ENCODE measurements at regions not wholly inside any gene's neighbourhood (a gene's known extent, or its start where the extent isn't known, plus 50 kb on each side); places are given as distances from the start of the nearest gene placed in this dataset.

DNA sequence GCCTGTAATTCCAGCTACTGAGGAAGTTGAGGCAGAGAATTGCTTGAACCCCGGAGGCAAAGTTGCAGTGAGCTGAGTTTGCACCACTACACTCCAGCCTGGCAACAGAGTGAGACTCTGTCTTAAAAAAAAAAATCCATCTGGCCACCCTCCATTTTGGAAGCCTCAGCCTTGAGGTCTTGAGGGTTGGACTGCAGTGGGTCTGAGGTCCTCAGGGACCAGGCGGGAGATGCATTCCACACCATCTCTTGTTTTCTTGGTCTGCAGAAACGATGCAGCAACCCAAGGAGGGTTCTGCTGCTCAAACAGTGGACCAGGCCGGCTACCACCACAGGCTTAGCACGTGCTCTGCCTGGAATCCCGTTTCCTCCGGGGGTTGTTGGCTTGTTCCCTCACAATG is 299.3 kb downstream of the FGF9 start:
- Histone ChIP-seq H3K4me1 (ENCODE audit: control insufficient read depth, low read depth, low read length) (no peaks in the 10 kb centered on the region), H3K4me3 (ENCODE audit: low read length) (no peak overlapping the region), H3K9ac (ENCODE audit: low read length) (no peak overlapping the region), H3K9me3 (ENCODE audit: control insufficient read depth, low read depth, low read length) (no peaks in the 10 kb centered on the region), H3K36me3 (ENCODE audit: control insufficient read depth, low read depth, low read length) (no peaks in the 10 kb centered on the region), H3K27ac (ENCODE audit: low read length) (no peak overlapping the region), H3K27me3 (ENCODE audit: control insufficient read depth, insufficient read depth, low read length) (no peaks in the 10 kb centered on the region)

DNA sequence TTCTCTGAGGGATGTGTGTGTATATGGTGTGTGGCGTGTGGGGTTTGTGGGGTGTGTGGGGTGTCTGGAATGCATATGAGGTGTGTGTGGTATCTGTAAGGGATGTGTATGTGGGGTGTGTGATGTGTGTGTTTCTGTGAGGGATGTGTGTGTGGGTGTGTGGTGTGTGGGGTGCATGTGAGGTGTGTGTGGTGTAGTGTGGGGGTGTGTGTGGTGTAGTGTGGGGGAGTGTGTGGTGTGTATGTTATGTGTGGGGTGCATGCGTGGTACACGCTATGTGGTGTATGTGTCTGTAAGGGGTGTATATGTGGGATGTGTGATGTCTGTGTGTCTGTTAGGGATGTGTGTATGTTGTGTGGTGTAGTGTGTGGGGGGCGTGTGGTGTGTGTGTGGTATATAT is 300.0 kb downstream of the FGF9 start:
- no peaks in the 10 kb centered on the region for H3K27me3 ChIP-seq (ENCODE audit: control insufficient read depth, insufficient read depth, low read length)
- no peaks in the 10 kb centered on the region for H3K4me1 ChIP-seq (ENCODE audit: control insufficient read depth, low read depth, low read length)
- H3K9me3 ChIP-seq (ENCODE audit: control insufficient read depth, low read depth, low read length) = no peaks in the 10 kb centered on the region
- no peaks in the 10 kb centered on the region for H3K36me3 ChIP-seq (ENCODE audit: control insufficient read depth, low read depth, low read length)
- no peak overlapping the region for H3K4me3 ChIP-seq (ENCODE audit: low read length)
- H3K27ac ChIP-seq (ENCODE audit: low read length) = no peak overlapping the region
- no peak overlapping the region for H3K9ac ChIP-seq (ENCODE audit: low read length)

- Histone ChIP-seq H3K36me3 (ENCODE audit: control insufficient read depth, low read depth, low read length) (no peaks in the 10 kb centered on the region), H3K4me1 (ENCODE audit: control insufficient read depth, low read depth, low read length) (no peaks in the 10 kb centered on the region), H3K9ac (ENCODE audit: low read length) (no peak overlapping the region), H3K27ac (ENCODE audit: low read length) (no peak overlapping the region), H3K27me3 (ENCODE audit: control insufficient read depth, insufficient read depth, low read length) (no peaks in the 10 kb centered on the region), H3K9me3 (ENCODE audit: control insufficient read depth, low read depth, low read length) (no peaks in the 10 kb centered on the region), H3K4me3 (ENCODE audit: low read length) (no peak overlapping the region)
These were observed 301.1 kb downstream of the FGF9 start for GRCh38 chr13:21971662-21972621.

DNA sequence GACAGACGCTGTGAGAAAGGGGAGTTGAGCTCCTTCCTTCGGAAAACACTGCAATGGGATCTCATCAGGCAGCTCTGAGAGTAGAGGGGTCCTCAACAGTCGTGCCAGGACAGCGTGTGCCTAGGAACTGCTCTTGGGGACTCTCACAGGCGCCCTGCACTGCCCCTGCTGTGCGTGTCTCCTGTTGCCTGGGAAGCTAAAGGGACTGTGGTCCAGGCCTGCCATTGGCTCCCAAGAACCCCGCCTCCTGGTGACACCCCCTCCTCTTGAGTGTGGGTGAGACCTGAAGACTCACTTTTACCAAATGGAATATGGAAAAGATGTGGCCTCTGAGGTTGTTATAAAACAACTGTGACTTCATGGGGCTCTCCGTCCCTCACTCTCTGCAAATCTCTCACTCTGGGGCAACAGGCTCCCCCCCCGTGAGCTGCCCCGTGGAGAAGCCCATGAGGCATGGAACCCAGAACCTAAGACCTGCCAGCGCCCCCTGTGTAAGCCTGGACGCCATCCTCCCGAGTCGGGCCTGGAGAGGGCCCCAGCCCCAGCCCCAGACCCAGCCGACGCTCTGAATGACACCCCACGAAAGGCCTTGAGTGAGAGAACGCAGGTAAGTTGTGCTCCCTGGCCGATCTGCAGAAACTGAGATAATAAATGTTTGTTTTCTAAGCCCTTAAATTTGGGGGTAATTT is 302.7 kb downstream of the FGF9 start:
- Histone ChIP-seq H3K27me3 (ENCODE audit: control insufficient read depth, insufficient read depth, low read length) (no peaks in the 10 kb centered on the region), H3K36me3 (ENCODE audit: control insufficient read depth, low read depth, low read length) (no peaks in the 10 kb centered on the region), H3K4me3 (ENCODE audit: low read length) (no peak overlapping the region), H3K27ac (ENCODE audit: low read length) (no peak overlapping the region), H3K9me3 (ENCODE audit: control insufficient read depth, low read depth, low read length) (no peaks in the 10 kb centered on the region), H3K9ac (ENCODE audit: low read length) (no peak overlapping the region), H3K4me1 (ENCODE audit: control insufficient read depth, low read depth, low read length) (no peaks in the 10 kb centered on the region)

DNA sequence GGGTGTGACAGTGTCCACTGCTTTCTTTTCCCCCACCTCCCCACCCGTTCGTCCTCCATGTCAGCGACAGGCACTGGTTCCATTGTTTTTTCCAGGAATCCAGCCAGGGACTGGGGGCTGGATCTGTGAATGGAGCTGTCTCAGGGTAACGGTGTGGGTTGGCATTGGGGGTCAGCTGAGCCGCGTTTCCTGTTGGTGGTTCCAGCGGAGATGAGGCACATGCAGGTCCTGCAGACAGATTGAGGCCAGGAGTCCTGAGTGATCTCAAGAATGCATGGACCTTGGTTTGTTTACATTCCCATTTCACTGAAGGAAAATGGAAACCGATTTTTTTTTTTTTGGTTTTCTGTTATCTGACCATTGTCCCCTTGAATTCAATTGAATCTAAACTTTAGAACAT is 303.9 kb downstream of the FGF9 start:
- Histone ChIP-seq H3K4me1 (ENCODE audit: control insufficient read depth, low read depth, low read length) (no peaks in the 10 kb centered on the region), H3K9ac (ENCODE audit: low read length) (no peak overlapping the region), H3K9me3 (ENCODE audit: control insufficient read depth, low read depth, low read length) (no peaks in the 10 kb centered on the region), H3K27ac (ENCODE audit: low read length) (no peak overlapping the region), H3K4me3 (ENCODE audit: low read length) (no peak overlapping the region), H3K36me3 (ENCODE audit: control insufficient read depth, low read depth, low read length) (no peaks in the 10 kb centered on the region), H3K27me3 (ENCODE audit: control insufficient read depth, insufficient read depth, low read length) (no peaks in the 10 kb centered on the region)

- Histone ChIP-seq H3K36me3 (ENCODE audit: control insufficient read depth, low read depth, low read length) (no peaks in the 10 kb centered on the region), H3K27me3 (ENCODE audit: control insufficient read depth, insufficient read depth, low read length) (no peaks in the 10 kb centered on the region), H3K4me1 (ENCODE audit: control insufficient read depth, low read depth, low read length) (no peaks in the 10 kb centered on the region), H3K4me3 (ENCODE audit: low read length) (no peak overlapping the region), H3K27ac (ENCODE audit: low read length) (no peak overlapping the region), H3K9ac (ENCODE audit: low read length) (no peak overlapping the region), H3K9me3 (ENCODE audit: control insufficient read depth, low read depth, low read length) (no peaks in the 10 kb centered on the region)
These were observed 305.3 kb downstream of the FGF9 start for GRCh38 chr13:21976159-21976558.

DNA sequence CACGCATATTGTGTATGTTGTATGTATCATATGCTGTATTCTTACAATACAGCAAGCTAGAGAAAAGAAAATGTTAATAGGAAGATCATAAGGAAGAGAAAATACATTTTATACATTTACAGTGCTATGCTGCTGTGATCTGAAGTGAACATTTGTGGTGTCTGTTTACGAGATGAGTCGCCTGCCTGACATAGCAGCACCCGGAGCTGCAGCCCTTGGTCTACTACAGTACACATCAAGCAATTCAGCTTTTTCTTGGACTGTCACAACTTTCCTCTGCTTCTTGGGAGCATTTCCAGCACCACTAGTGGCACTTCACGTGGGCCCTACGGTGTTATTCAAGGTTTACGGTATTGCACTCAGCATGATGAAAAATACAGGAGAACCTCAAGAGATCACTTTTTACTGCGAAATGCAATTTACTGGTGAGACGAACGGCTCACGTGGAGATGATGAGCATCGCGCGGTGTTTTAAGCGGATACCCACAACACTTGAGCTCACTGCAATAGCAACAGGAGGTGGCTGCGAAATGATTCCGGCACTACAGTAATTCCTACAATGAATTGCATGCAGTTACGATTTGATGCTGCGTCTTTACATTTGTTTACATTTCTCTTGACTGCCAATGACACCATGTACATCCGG is 308.4 kb downstream of the FGF9 start:
- H3K4me1 ChIP-seq (ENCODE audit: control insufficient read depth, low read depth, low read length) = no peaks in the 10 kb centered on the region
- no peak overlapping the region for H3K4me3 ChIP-seq (ENCODE audit: low read length)
- H3K9ac ChIP-seq (ENCODE audit: low read length) = no peak overlapping the region
- no peak overlapping the region for H3K27ac ChIP-seq (ENCODE audit: low read length)
- no peaks in the 10 kb centered on the region for H3K27me3 ChIP-seq (ENCODE audit: control insufficient read depth, insufficient read depth, low read length)
- H3K9me3 ChIP-seq (ENCODE audit: control insufficient read depth, low read depth, low read length) = no peaks in the 10 kb centered on the region
- H3K36me3 ChIP-seq (ENCODE audit: control insufficient read depth, low read depth, low read length) = no peaks in the 10 kb centered on the region

GRCh38 chr13:21980049-21980448 is 309.2 kb downstream of the FGF9 start:
- no peaks in the 10 kb centered on the region for H3K27me3 ChIP-seq (ENCODE audit: control insufficient read depth, insufficient read depth, low read length)

DNA sequence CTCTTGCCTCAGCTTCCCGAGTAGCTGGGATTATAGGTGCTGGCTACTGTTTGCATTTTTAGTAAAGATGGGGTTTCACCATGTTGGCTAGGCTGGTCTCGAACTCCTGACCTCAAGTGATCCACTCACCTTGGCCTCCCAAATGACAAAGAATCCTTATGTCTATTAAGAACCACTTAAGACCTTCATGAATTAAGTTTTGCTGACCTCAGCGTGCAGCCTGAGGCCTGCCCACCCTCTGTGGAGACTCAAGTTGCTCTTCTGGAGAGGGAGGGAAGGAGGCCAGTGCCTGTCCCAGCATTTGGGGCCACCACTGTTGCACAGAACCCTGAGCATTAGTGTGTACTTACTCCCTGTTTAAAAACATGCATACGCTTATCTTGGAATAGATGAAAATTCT is 313.3 kb downstream of the FGF9 start:
- Histone ChIP-seq H3K4me3 (ENCODE audit: low read length) (no peak overlapping the region), H3K27me3 (ENCODE audit: control insufficient read depth, insufficient read depth, low read length) (no peaks in the 10 kb centered on the region), H3K36me3 (ENCODE audit: control insufficient read depth, low read depth, low read length) (no peaks in the 10 kb centered on the region), H3K9me3 (ENCODE audit: control insufficient read depth, low read depth, low read length) (no peaks in the 10 kb centered on the region), H3K9ac (ENCODE audit: low read length) (no peak overlapping the region), H3K4me1 (ENCODE audit: control insufficient read depth, low read depth, low read length) (no peaks in the 10 kb centered on the region), H3K27ac (ENCODE audit: low read length) (no peak overlapping the region)

More at GRCh38 chr13:21980049-21980448, 309.2 kb downstream of the FGF9 start:
- Histone ChIP-seq H3K9ac (ENCODE audit: low read length) (no peak overlapping the region), H3K36me3 (ENCODE audit: control insufficient read depth, low read depth, low read length) (no peaks in the 10 kb centered on the region), H3K4me1 (ENCODE audit: control insufficient read depth, low read depth, low read length) (no peaks in the 10 kb centered on the region), H3K4me3 (ENCODE audit: low read length) (no peak overlapping the region), H3K27ac (ENCODE audit: low read length) (no peak overlapping the region), H3K9me3 (ENCODE audit: control insufficient read depth, low read depth, low read length) (no peaks in the 10 kb centered on the region)

GRCh38 chr13:21986602-21987001 is 315.7 kb downstream of the FGF9 start:
- Histone ChIP-seq H3K27me3 (ENCODE audit: control insufficient read depth, insufficient read depth, low read length) (no peaks in the 10 kb centered on the region), H3K27ac (ENCODE audit: low read length) (no peak overlapping the region), H3K4me1 (ENCODE audit: control insufficient read depth, low read depth, low read length) (no peaks in the 10 kb centered on the region), H3K4me3 (ENCODE audit: low read length) (no peak overlapping the region), H3K9ac (ENCODE audit: low read length) (no peak overlapping the region), H3K36me3 (ENCODE audit: control insufficient read depth, low read depth, low read length) (no peaks in the 10 kb centered on the region), H3K9me3 (ENCODE audit: control insufficient read depth, low read depth, low read length) (no peaks in the 10 kb centered on the region)

GRCh38 chr13:21987793-21988192 is 316.9 kb downstream of the FGF9 start:
- Histone ChIP-seq H3K27ac (ENCODE audit: low read length) (no peak overlapping the region), H3K4me1 (ENCODE audit: control insufficient read depth, low read depth, low read length) (no peaks in the 10 kb centered on the region), H3K9ac (ENCODE audit: low read length) (no peak overlapping the region), H3K9me3 (ENCODE audit: control insufficient read depth, low read depth, low read length) (no peaks in the 10 kb centered on the region), H3K27me3 (ENCODE audit: control insufficient read depth, insufficient read depth, low read length) (no peaks in the 10 kb centered on the region), H3K4me3 (ENCODE audit: low read length) (no peak overlapping the region), H3K36me3 (ENCODE audit: control insufficient read depth, low read depth, low read length) (no peaks in the 10 kb centered on the region)
